K562 (cell line): ENCODE measurements at regions not wholly inside any gene's neighbourhood (a gene's known extent, or its start where the extent isn't known, plus 50 kb on each side); places are given as distances from the start of the nearest gene placed in this dataset.

Source experiments
- ATAC-seq: fragments of 200-7000 bp; cut with Tn5 transposase; 3 replicates; pipeline ENCODE4 v1.9.1; 2020; ENCODE audit warnings: moderate library complexity
- BruUV-seq: library from RNA; stranded (reverse); fragments of 400-500 nt; replicated peaks from 2 replicates; lab custom pipeline; 2021; lab: Mats Ljungman, UMichigan
- CTCF ChIA-PET: fragments of 300-600 bp; formaldehyde crosslinking; extraction: SDS; loops from one replicate; lab custom pipeline; 2021; ENCODE audit warnings: low intra/inter-chr PET ratio; lab: Yijun Ruan, JAX
- POLR2A ChIA-PET: fragments of 300-600, 350-650 bp; sonication (Branson Sonifier 250); formaldehyde crosslinking; extraction: SDS; loops from one replicate; lab custom pipeline; 2021; ENCODE audit warnings: antibody characterized with exemption, inconsistent platforms; lab: Yijun Ruan, JAX
- DNase-seq, 4 experiments: peaks; one replicate each; pipeline versions ENCODE4 v3.0.0 to v3.0.0-alpha.2; 2011 to 2018; ENCODE audit warnings: low spot score in 3 of 4, mixed read lengths in 3 of 4; ENCODE audit errors: extremely low read depth in 1 of 4
- FAIRE-seq: peaks from 2 replicates; lab custom pipeline; 2011; peaks lifted over from hg19 to GRCh38; lab: Jason Lieb, UNC
- H2AFZ ChIP-seq: 2 replicates; pipeline ENCODE4 v1.6.0; 2011; ENCODE audit warnings: low read depth, low read length, control low read depth, inconsistent platforms
- H3K27ac ChIP-seq: fragments of 200-600 bp; 3 replicates; pipeline ENCODE4 v1.8.0; 2011; ENCODE audit warnings: low read depth, mild to moderate bottlenecking, control low read depth, inconsistent platforms, low read length, moderate library complexity, mixed read lengths; ENCODE audit errors: extremely low read depth
- H3K27me3 ChIP-seq, 2 experiments: fragments of 300-600 bp in 1 of 2; 2 replicates in 1 of 2; 3 replicates in 1 of 2; pipeline versions ENCODE4 v1.6.0 to v1.8.0; 2011; ENCODE audit warnings: inconsistent platforms in 2 of 2, low read length in 2 of 2, mild to moderate bottlenecking in 1 of 2, mixed read lengths in 1 of 2, moderate library complexity in 1 of 2; ENCODE audit not compliant: control insufficient read depth in 2 of 2, insufficient read depth in 2 of 2
- H3K36me3 ChIP-seq: fragments of 300-600 bp; 3 replicates; pipeline ENCODE4 v1.8.0; 2011; ENCODE audit warnings: mild to moderate bottlenecking, low read length, inconsistent platforms; ENCODE audit not compliant: control insufficient read depth, insufficient read depth
- H3K4me1 ChIP-seq, 2 experiments: fragments of 200-600 bp in 1 of 2; replicated peaks in 1 of 2; 2 replicates in 1 of 2; 3 replicates in 1 of 2; pipeline versions ENCODE4 v1.5.1 to v1.8.0; 2011; ENCODE audit warnings: inconsistent platforms in 2 of 2, low read length in 2 of 2, mild to moderate bottlenecking in 1 of 2, mixed read lengths in 1 of 2, moderate library complexity in 1 of 2; ENCODE audit not compliant: control insufficient read depth in 2 of 2, insufficient read depth in 2 of 2
- H3K4me2 ChIP-seq: 2 replicates; pipeline ENCODE4 v1.6.1; 2011; ENCODE audit warnings: low read length, control low read depth, inconsistent platforms, mixed read lengths; ENCODE audit not compliant: insufficient read depth
- H3K4me3 ChIP-seq: fragments of 200-600 bp; sonication (generic), shearing (Covaris generic); 2 replicates; pipeline ENCODE4 v1.5.1; 2016; ENCODE audit warnings: control low read depth, inconsistent platforms
- H3K79me2 ChIP-seq: fragments of 200-600 bp; 3 replicates; pipeline ENCODE4 v1.8.0; 2011; ENCODE audit warnings: low read length, inconsistent platforms; ENCODE audit not compliant: control insufficient read depth, insufficient read depth
- H3K9ac ChIP-seq, 2 experiments: 2 replicates each; pipeline versions ENCODE4 v1.6.0 to v1.6.1; 2011; ENCODE audit warnings: low read depth in 2 of 2, low read length in 2 of 2, control low read depth in 1 of 2, inconsistent platforms in 1 of 2, mild to moderate bottlenecking in 1 of 2, mixed read lengths in 1 of 2; ENCODE audit not compliant: insufficient read depth in 1 of 2
- H3K9me1 ChIP-seq: one replicate; pipeline ENCODE4 v1.6.0; 2011; ENCODE audit warnings: inconsistent platforms, mild to moderate bottlenecking, low read length, moderate library complexity; ENCODE audit not compliant: control insufficient read depth, insufficient read depth
- H3K9me3 ChIP-seq: replicated peaks from 2 replicates; pipeline ENCODE4 v1.5.1; 2011; ENCODE audit warnings: low read depth, low read length, inconsistent platforms; ENCODE audit not compliant: control insufficient read depth, insufficient read depth
- H4K20me1 ChIP-seq: replicated peaks from 2 replicates; pipeline ENCODE4 v1.6.1; 2011; ENCODE audit warnings: low read length, inconsistent platforms, mixed read lengths; ENCODE audit not compliant: control insufficient read depth, insufficient read depth
- ARNT ChIP-seq, 2 experiments: fragments of 450-650 bp; IDR thresholded peaks; 2 replicates each; pipeline ENCODE4 v1.6.1; 2016; ENCODE audit warnings: mild to moderate bottlenecking in 1 of 2
- ETS2 ChIP-seq: IDR thresholded peaks from 2 replicates; pipeline ENCODE4 v1.6.1; 2016; ENCODE audit warnings: borderline replicate concordance, missing genetic modification characterization, mild to moderate bottlenecking, moderate library complexity, missing compliant biosample characterization; ENCODE audit not compliant: poor library complexity, severe bottlenecking
- EWSR1 ChIP-seq: fragments of 450-650 bp; IDR thresholded peaks from 2 replicates; pipeline ENCODE4 v1.6.1; 2018; ENCODE audit warnings: borderline replicate concordance, mild to moderate bottlenecking, low read depth, moderate library complexity; ENCODE audit not compliant: partially characterized antibody
- HNRNPK ChIP-seq: fragments of 200-400 bp; formaldehyde crosslinking; IDR thresholded peaks from one replicate; pipeline ENCODE4 v1.6.1; 2018; ENCODE audit warnings: mild to moderate bottlenecking, low read depth, low read length; ENCODE audit not compliant: poor library complexity, severe bottlenecking
- KAT2B ChIP-seq: IDR thresholded peaks from one replicate; pipeline ENCODE4 v1.6.1; 2012; ENCODE audit warnings: low read depth, mild to moderate bottlenecking, control low read depth, inconsistent platforms, low read length, moderate library complexity
- PHB2 ChIP-seq: fragments of 450-650 bp; IDR thresholded peaks from 2 replicates; pipeline ENCODE4 v1.6.1; 2017; ENCODE audit warnings: low read depth
- RAD21 ChIP-seq, 2 experiments: fragments of 250-450 bp in 1 of 2; fragments of 450-650 bp in 1 of 2; sonication (Bioruptor Pico) in 1 of 2; formaldehyde crosslinking in 1 of 2; IDR thresholded peaks in 1 of 2; conservative IDR thresholded peaks in 1 of 2; 2 replicates each; pipeline versions ENCODE4 v1.4.0 to v1.8.0; 2020 to 2022; ENCODE audit warnings: mild to moderate bottlenecking in 2 of 2, moderate library complexity in 1 of 2
- SMARCE1 ChIP-seq: fragments of 450-650 bp; IDR thresholded peaks from 2 replicates; pipeline ENCODE4 v1.7.1; 2016; ENCODE audit warnings: mild to moderate bottlenecking
- TARDBP ChIP-seq: fragments of 450-650 bp; IDR thresholded peaks from 2 replicates; pipeline ENCODE4 v1.6.1; 2016
- TEAD1 ChIP-seq, 2 experiments: fragments of 450-650 bp in 1 of 2; sonication (generic) in 1 of 2; formaldehyde crosslinking; IDR thresholded peaks; 2 replicates each; pipeline versions ENCODE4 v1.4.0 to v1.8.0; 2020 to 2022; ENCODE audit warnings: mild to moderate bottlenecking in 2 of 2, missing genetic modification reagents in 1 of 2
- U2AF1 ChIP-seq: fragments of 200-400 bp; formaldehyde crosslinking; optimal IDR thresholded peaks from 2 replicates; pipeline ENCODE3; 2017; ENCODE audit warnings: mild to moderate bottlenecking, low read depth, low read length, moderate library complexity
- XRCC4 ChIP-seq: IDR thresholded peaks from one replicate; pipeline ENCODE4 v1.6.1; 2011; ENCODE audit not compliant: insufficient read depth, insufficient read length; ENCODE audit errors: extremely low read depth
- ZNF232 ChIP-seq: sonication (generic); formaldehyde crosslinking; IDR thresholded peaks from 2 replicates; pipeline ENCODE4 v1.8.0; 2022; ENCODE audit warnings: mild to moderate bottlenecking, missing genetic modification reagents
- ZNF644 ChIP-seq: fragments of 200-800 bp; sonication (Bioruptor generic); IDR thresholded peaks from 2 replicates; pipeline ENCODE4 v1.6.1; 2016; ENCODE audit warnings: low read depth, missing genetic modification characterization, missing compliant biosample characterization
- WGBS: fragments of 100-300 bp; shearing (Covaris generic); methylation state at CpG from one replicate; pipeline ENCODE4 v1.1.6; 2016; ENCODE audit warnings: low coverage, mixed read lengths; ENCODE audit not compliant: insufficient coverage; ENCODE audit errors: missing lambda C conversion rate; 5-methylcytosine and 5-hydroxymethylcytosine counted together
- in situ Hi-C: fragments of 300-500 bp; cut with MboI; formaldehyde crosslinking; loops from 4 replicates; pipeline ENCODE4 v1.15.0; 2018; ENCODE audit warnings: inconsistent platforms, mixed read lengths
- intact Hi-C: fragments of 100-400 bp; cut with micrococcal nuclease; formaldehyde crosslinking; loops from 2 replicates; pipeline ENCODE4 v1.14.2; 2022
- TF ChIP-seq, protein P1 (sequence below): fragments of 450-650 bp; IDR thresholded peaks from 2 replicates; pipeline ENCODE4 v1.7.1; 2018; ENCODE audit warnings: mild to moderate bottlenecking, low read depth; ENCODE audit not compliant: partially characterized antibody
- TF ChIP-seq, protein P2 (sequence below): fragments of 450-650 bp; IDR thresholded peaks from 2 replicates; pipeline ENCODE4 v1.6.1; 2014; ENCODE audit warnings: low read depth, mild to moderate bottlenecking, moderate library complexity, borderline replicate concordance

DNA sequence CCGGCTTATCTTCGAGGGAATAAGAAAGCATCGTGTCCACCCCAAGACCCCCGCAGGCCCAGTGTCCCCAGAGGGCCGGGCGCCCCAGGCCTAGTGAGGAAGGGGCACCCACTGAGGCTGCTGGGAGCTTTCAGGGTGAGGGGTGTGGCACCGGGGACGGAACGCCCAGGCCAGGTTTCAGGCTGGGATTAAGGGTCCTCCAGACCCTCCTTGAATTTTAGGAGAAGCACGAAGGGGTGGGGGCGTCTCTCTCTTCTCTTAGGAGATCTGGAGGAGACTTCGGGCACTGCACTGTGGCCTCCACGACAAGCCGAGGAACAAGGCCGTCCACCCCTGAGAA is 96.8 kb downstream of the PDGFA start:
- peaks cover 23 to 81% of the 10 kb centered on the region in 2 experiments for H3K27me3 ChIP-seq
- CTCF ChIA-PET: no interaction called here
- no peaks in the 10 kb centered on the region for H3K9me1 ChIP-seq
- in situ Hi-C loops: no loop called here
- no peak for FAIRE-seq
- WGBS: 2% methylated on average over 14 of the region's 15 CpGs
- no peak overlapping the region for H3K27ac ChIP-seq
- no peak for ATAC-seq
- no TSS peak for BruUV-seq
- no peaks in the 10 kb centered on the region for H3K36me3 ChIP-seq
- no peak overlapping the region for H3K4me2 ChIP-seq
- H2AFZ ChIP-seq: no peak overlapping the region
- POLR2A ChIA-PET: interaction anchor here (1.1 to 1.9 kb wide), 2 partner anchors 9 to 41 kb away, joined by 3 to 8 read pairs; no protein-coding TSS in a partner anchor
- no peaks in the 10 kb centered on the region for H3K9me3 ChIP-seq
- H3K9ac ChIP-seq: no peak overlapping the region
- DNase-seq: no peak
- peaks cover 0 to 23% of the 10 kb centered on the region in 2 experiments; a peak in 2 of 5 replicates for H3K4me1 ChIP-seq
- H3K79me2 ChIP-seq: no peaks in the 10 kb centered on the region
- H3K4me3 ChIP-seq: no peak overlapping the region
- H4K20me1 ChIP-seq: peaks cover 16% of the 10 kb centered on the region; the same call in 1 of the 2 replicates
- intact Hi-C loops: no loop called here
- TF ChIP-seq HNRNPK (no peak), ZNF644 (tag) (no peak), ETS2 (tag) (no peak), ZNF232 (CRISPR knock-in tag) (no peak), SMARCE1 (no peak), TARDBP (no peak), PHB2 (no peak), ARNT (IDR thresholded peaks at IDR 0.05) (no peak), U2AF1 (no peak), RAD21 (CRISPR knock-in tag; conservative IDR thresholded peaks at IDR 0.05 in 1 of 2, IDR thresholded peaks at IDR 0.05 in 1 of 2) (no peak), EWSR1 (no peak), XRCC4 (no peak), KAT2B (no peak), TEAD1 (CRISPR knock-in tag; IDR thresholded peaks at IDR 0.05) (no peak)
- TF ChIP-seq, protein P1, sequence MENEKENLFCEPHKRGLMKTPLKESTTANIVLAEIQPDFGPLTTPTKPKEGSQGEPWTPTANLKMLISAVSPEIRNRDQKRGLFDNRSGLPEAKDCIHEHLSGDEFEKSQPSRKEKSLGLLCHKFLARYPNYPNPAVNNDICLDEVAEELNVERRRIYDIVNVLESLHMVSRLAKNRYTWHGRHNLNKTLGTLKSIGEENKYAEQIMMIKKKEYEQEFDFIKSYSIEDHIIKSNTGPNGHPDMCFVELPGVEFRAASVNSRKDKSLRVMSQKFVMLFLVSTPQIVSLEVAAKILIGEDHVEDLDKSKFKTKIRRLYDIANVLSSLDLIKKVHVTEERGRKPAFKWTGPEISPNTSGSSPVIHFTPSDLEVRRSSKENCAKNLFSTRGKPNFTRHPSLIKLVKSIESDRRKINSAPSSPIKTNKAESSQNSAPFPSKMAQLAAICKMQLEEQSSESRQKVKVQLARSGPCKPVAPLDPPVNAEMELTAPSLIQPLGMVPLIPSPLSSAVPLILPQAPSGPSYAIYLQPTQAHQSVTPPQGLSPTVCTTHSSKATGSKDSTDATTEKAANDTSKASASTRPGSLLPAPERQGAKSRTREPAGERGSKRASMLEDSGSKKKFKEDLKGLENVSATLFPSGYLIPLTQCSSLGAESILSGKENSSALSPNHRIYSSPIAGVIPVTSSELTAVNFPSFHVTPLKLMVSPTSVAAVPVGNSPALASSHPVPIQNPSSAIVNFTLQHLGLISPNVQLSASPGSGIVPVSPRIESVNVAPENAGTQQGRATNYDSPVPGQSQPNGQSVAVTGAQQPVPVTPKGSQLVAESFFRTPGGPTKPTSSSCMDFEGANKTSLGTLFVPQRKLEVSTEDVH: no peak
- TF ChIP-seq, protein P2, sequence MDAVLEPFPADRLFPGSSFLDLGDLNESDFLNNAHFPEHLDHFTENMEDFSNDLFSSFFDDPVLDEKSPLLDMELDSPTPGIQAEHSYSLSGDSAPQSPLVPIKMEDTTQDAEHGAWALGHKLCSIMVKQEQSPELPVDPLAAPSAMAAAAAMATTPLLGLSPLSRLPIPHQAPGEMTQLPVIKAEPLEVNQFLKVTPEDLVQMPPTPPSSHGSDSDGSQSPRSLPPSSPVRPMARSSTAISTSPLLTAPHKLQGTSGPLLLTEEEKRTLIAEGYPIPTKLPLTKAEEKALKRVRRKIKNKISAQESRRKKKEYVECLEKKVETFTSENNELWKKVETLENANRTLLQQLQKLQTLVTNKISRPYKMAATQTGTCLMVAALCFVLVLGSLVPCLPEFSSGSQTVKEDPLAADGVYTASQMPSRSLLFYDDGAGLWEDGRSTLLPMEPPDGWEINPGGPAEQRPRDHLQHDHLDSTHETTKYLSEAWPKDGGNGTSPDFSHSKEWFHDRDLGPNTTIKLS: no peak
